CD14-positive monocyte (primary cell): ENCODE measurements at regions not wholly inside any gene's neighbourhood (a gene's known extent, or its start where the extent isn't known, plus 50 kb on each side); places are given as distances from the start of the nearest gene placed in this dataset.

ENCODE experiments used
- DNase-seq, 3 donors: peaks; one replicate each; pipeline ENCODE4 v3.0.0-alpha.2; 2011 to 2022
- H2AFZ ChIP-seq: 2 replicates; pipeline ENCODE4 v1.6.0; 2012; ENCODE audit warnings: mild to moderate bottlenecking, low read depth, low read length, inconsistent platforms; ENCODE audit not compliant: insufficient read depth, poor library complexity, severe bottlenecking
- H3K27ac ChIP-seq, 2 donors: 1 replicate in 1 of 2; 2 replicates in 1 of 2; pipeline ENCODE4 v1.5.1; 2012 to 2013; ENCODE audit warnings: low read length in 2 of 2, control low read depth in 1 of 2, inconsistent platforms in 1 of 2, low read depth in 1 of 2, mild to moderate bottlenecking in 1 of 2
- H3K27me3 ChIP-seq, 2 donors: one replicate each; pipeline versions ENCODE4 v1.6.0 to v1.6.1; 2011 to 2013; ENCODE audit warnings: low read length in 2 of 2; ENCODE audit not compliant: control insufficient read depth in 2 of 2, insufficient read depth in 2 of 2
- H3K36me3 ChIP-seq, 2 donors: replicated peaks in 1 of 2; 1 replicate in 1 of 2; 2 replicates in 1 of 2; pipeline versions ENCODE4 v1.5.1 to v1.6.1; 2012 to 2013; ENCODE audit warnings: low read length in 2 of 2, control low read depth in 1 of 2, inconsistent platforms in 1 of 2, mild to moderate bottlenecking in 1 of 2; ENCODE audit not compliant: insufficient read depth in 2 of 2, control insufficient read depth in 1 of 2
- H3K4me1 ChIP-seq, 2 donors: 1 replicate in 1 of 2; 2 replicates in 1 of 2; pipeline versions ENCODE4 v1.5.1 to v1.6.1; 2012 to 2013; ENCODE audit warnings: low read length in 2 of 2, control low read depth in 1 of 2, inconsistent platforms in 1 of 2, mild to moderate bottlenecking in 1 of 2, moderate library complexity in 1 of 2; ENCODE audit not compliant: insufficient read depth in 2 of 2, control insufficient read depth in 1 of 2
- H3K4me2 ChIP-seq: replicated peaks from 2 replicates; pipeline ENCODE3; 2012; ENCODE audit warnings: low read length, moderate library complexity, mild to moderate bottlenecking; ENCODE audit not compliant: poor library complexity, severe bottlenecking; ENCODE audit errors: extremely low read depth
- H3K4me3 ChIP-seq, 3 experiments: fragments of 200-600 bp in 1 of 3; sonication (generic) in 1 of 3; replicated peaks in 1 of 3; 1 replicate in 2 of 3; 2 replicates in 1 of 3; pipeline ENCODE4 v1.5.1; 2011 to 2013; ENCODE audit warnings: low read length in 3 of 3, mild to moderate bottlenecking in 3 of 3, control low read depth in 2 of 3, low read depth in 2 of 3, inconsistent platforms in 1 of 3, moderate library complexity in 1 of 3
- H3K79me2 ChIP-seq: 2 replicates; pipeline ENCODE4 v1.6.0; 2012; ENCODE audit warnings: mild to moderate bottlenecking, control low read depth, inconsistent platforms, low read length, moderate library complexity; ENCODE audit not compliant: insufficient read depth
- H3K9ac ChIP-seq: 2 replicates; pipeline ENCODE4 v1.6.0; 2017; ENCODE audit warnings: low read length, mild to moderate bottlenecking; ENCODE audit not compliant: insufficient read depth, poor library complexity, severe bottlenecking
- H3K9me3 ChIP-seq, 2 donors: replicated peaks in 1 of 2; 1 replicate in 1 of 2; 2 replicates in 1 of 2; pipeline versions ENCODE4 v1.5.1 to v1.6.1; 2012 to 2013; ENCODE audit warnings: low read length in 2 of 2, control low read depth in 1 of 2; ENCODE audit not compliant: control insufficient read depth in 1 of 2, insufficient read depth in 1 of 2
- H4K20me1 ChIP-seq: 2 replicates; pipeline ENCODE4 v1.6.0; 2012; ENCODE audit warnings: mild to moderate bottlenecking, low read length, control low read depth, moderate library complexity; ENCODE audit not compliant: insufficient read depth
- H3K27ac Mint-ChIP-seq, 7 donors: one replicate each; pipeline ENCODE4 v1.8.0; 2020; ENCODE audit warnings: mild to moderate bottlenecking in 7 of 7, mixed read lengths in 7 of 7, moderate library complexity in 6 of 7, inconsistent platforms in 2 of 7
- H3K27me3 Mint-ChIP-seq, 3 donors: one replicate each; pipeline ENCODE4 v1.8.0; 2021 to 2022; ENCODE audit warnings: low read depth in 3 of 3, mild to moderate bottlenecking in 3 of 3, mixed read lengths in 3 of 3, moderate library complexity in 3 of 3, inconsistent platforms in 1 of 3
- H3K36me3 Mint-ChIP-seq, 2 donors: one replicate each; pipeline ENCODE4 v1.8.0; 2020; ENCODE audit warnings: mixed read lengths in 2 of 2, inconsistent platforms in 1 of 2, mild to moderate bottlenecking in 1 of 2
- H3K4me1 Mint-ChIP-seq: one replicate; pipeline ENCODE4 v1.8.0; 2020; ENCODE audit warnings: mild to moderate bottlenecking, mixed read lengths
- H3K4me3 Mint-ChIP-seq, 2 donors: one replicate each; pipeline ENCODE4 v1.8.0; 2020; ENCODE audit warnings: mild to moderate bottlenecking in 2 of 2, mixed read lengths in 2 of 2, moderate library complexity in 1 of 2
- H3K9me3 Mint-ChIP-seq, 7 donors: one replicate each; pipeline ENCODE4 v1.8.0; 2020 to 2022; ENCODE audit warnings: mixed read lengths in 7 of 7, mild to moderate bottlenecking in 6 of 7, moderate library complexity in 6 of 7, inconsistent platforms in 2 of 7
- WGBS: methylation state at CpG from one replicate; pipeline ENCODE4 v1.1.5; 2013; ENCODE audit warnings: missing lambda C conversion rate; ENCODE audit not compliant: insufficient coverage; 5-methylcytosine and 5-hydroxymethylcytosine counted together
- intact Hi-C, 2 donors: fragments of 100-400 bp; cut with micrococcal nuclease; formaldehyde crosslinking; loops; one replicate each; pipeline versions ENCODE4 v1.15.0 to v1.15.1; 2023
- TF ChIP-seq, protein P1 (sequence below): fragments of 200-600 bp; IDR thresholded peaks from one replicate; pipeline ENCODE4 v1.8.0; 2022; ENCODE audit warnings: antibody characterized with exemption, mild to moderate bottlenecking

DNA sequence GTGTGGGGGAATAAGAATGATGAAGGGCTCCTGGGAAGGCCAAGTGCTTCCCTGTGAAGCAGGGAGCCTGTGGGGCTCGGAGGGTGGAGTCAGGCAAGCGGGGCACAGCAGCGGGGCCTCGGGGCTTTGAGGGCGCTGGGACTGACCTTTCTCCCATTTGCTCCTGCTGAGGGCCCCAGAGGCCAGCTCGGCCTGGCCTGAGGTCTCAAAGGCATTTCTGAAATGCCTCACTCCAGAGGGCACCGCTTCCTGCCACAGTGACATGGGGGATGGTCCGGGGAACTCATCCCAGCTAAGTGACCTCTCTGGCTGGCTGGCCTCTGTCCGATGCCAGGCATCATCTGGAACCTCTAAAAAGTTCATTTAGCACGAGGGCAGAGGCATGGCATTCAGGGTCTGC is 98.8 kb upstream of the STX18 start:
- no peaks in the 10 kb centered on the region for H3K79me2 ChIP-seq
- no peaks in the 10 kb centered on the region for H3K27me3 ChIP-seq
- Mint-ChIP-seq H3K4me3 (no peak overlapping the region), H3K27ac (no peak overlapping the region), H3K4me1 (no peaks in the 10 kb centered on the region), H3K9me3 (peaks cover 0 to 6% (median 2%) of the 10 kb centered on the region in 7 donors), H3K27me3 (peaks cover 0 to 2% (median 2%) of the 10 kb centered on the region in 3 donors), H3K36me3 (no peaks in the 10 kb centered on the region)
- no peak for DNase-seq
- no peak overlapping the region for H3K27ac ChIP-seq
- TF ChIP-seq, protein P1, sequence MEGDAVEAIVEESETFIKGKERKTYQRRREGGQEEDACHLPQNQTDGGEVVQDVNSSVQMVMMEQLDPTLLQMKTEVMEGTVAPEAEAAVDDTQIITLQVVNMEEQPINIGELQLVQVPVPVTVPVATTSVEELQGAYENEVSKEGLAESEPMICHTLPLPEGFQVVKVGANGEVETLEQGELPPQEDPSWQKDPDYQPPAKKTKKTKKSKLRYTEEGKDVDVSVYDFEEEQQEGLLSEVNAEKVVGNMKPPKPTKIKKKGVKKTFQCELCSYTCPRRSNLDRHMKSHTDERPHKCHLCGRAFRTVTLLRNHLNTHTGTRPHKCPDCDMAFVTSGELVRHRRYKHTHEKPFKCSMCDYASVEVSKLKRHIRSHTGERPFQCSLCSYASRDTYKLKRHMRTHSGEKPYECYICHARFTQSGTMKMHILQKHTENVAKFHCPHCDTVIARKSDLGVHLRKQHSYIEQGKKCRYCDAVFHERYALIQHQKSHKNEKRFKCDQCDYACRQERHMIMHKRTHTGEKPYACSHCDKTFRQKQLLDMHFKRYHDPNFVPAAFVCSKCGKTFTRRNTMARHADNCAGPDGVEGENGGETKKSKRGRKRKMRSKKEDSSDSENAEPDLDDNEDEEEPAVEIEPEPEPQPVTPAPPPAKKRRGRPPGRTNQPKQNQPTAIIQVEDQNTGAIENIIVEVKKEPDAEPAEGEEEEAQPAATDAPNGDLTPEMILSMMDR: no peak
- no peaks in the 10 kb centered on the region for H4K20me1 ChIP-seq
- intact Hi-C loops: no loop called here
- H3K4me2 ChIP-seq: no peak overlapping the region
- no peak overlapping the region for H3K4me3 ChIP-seq
- H3K9me3 ChIP-seq: no peaks in the 10 kb centered on the region
- no peak overlapping the region for H3K9ac ChIP-seq
- 69% methylated on average over 9 of the region's 10 CpGs for WGBS
- no peaks in the 10 kb centered on the region for H3K36me3 ChIP-seq
- H3K4me1 ChIP-seq: no peaks in the 10 kb centered on the region
- no peak overlapping the region for H2AFZ ChIP-seq

DNA sequence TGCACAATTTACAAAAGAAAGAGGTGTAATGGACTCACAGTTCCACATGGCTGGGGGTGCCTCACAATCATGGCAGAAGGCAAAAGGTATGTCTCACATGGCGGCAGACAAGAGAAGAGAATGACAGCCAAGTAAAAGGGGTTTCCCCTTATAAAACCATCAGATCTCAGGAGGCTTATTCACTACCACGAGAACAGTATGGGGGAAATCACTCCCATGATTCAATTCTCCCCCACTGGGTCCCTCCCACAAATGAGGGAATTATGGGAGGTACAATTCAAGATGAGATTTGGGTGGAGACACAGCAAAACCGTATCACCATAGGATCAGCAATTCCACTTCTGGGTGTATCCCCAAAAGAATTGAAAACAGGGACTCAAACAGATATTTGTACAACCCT is 97.5 kb upstream of the STX18 start:
- Mint-ChIP-seq H3K27ac (no peak overlapping the region), H3K4me3 (no peak overlapping the region), H3K4me1 (no peaks in the 10 kb centered on the region), H3K9me3 (peaks cover 0 to 6% (median 2%) of the 10 kb centered on the region in 7 donors), H3K36me3 (no peaks in the 10 kb centered on the region), H3K27me3 (peaks cover 0 to 5% (median 2%) of the 10 kb centered on the region in 3 donors)
- Histone ChIP-seq H3K4me1 (no peaks in the 10 kb centered on the region), H3K79me2 (no peaks in the 10 kb centered on the region), H3K4me3 (no peak overlapping the region), H2AFZ (no peak overlapping the region), H3K27ac (no peak overlapping the region), H3K36me3 (no peaks in the 10 kb centered on the region), H3K27me3 (no peaks in the 10 kb centered on the region), H4K20me1 (no peaks in the 10 kb centered on the region), H3K4me2 (no peak overlapping the region), H3K9me3 (no peaks in the 10 kb centered on the region), H3K9ac (no peak overlapping the region)
- no CpG with 5 or more reads among the region's 3 CpGs for WGBS
- DNase-seq: no peak
- intact Hi-C loops: no loop called here
- TF ChIP-seq, protein P1: no peak
